GM12872 (cell line): ENCODE measurements at regions not wholly inside any gene's neighbourhood (a gene's known extent, or its start where the extent isn't known, plus 50 kb on each side); places are given as distances from the start of the nearest gene placed in this dataset.

Experiments used
- CTCF ChIP-seq: IDR thresholded peaks from 3 replicates; pipeline ENCODE4 v1.5.1; 2011; ENCODE audit warnings: low read depth, mild to moderate bottlenecking, low read length, moderate library complexity; ENCODE audit not compliant: insufficient read depth

GRCh38 chr5:75886706-75887105, 169.5 kb upstream of the POC5 start:
- no peak for TF ChIP-seq CTCF

GRCh38 chr5:75885849-75886596, 168.8 kb upstream of the POC5 start:
- TF ChIP-seq CTCF, result peak; percentile 62

- TF ChIP-seq CTCF, result no peak
These were observed 168.1 kb upstream of the POC5 start for GRCh38 chr5:75885321-75885720.

GRCh38 chr5:75869891-75870290, 152.7 kb upstream of the POC5 start:
- no peak for TF ChIP-seq CTCF

GRCh38 chr5:75862872-75863271, 145.6 kb upstream of the POC5 start:
- TF ChIP-seq CTCF, result no peak

- no peak for TF ChIP-seq CTCF
These were observed 138.8 kb upstream of the POC5 start for GRCh38 chr5:75856056-75856455.

- no peak for TF ChIP-seq CTCF
These were observed 130.8 kb upstream of the POC5 start for GRCh38 chr5:75848077-75848476.
